HT1080 (cell line): ENCODE measurements at regions not wholly inside any gene's neighbourhood (a gene's known extent, or its start where the extent isn't known, plus 50 kb on each side); places are given as distances from the start of the nearest gene placed in this dataset.
A peak's percentile ranks its signal among the peaks of the same experiment; 100 is the strongest.

Source experiments
- DNase-seq: peaks from one replicate; pipeline ENCODE4 v3.0.0-alpha.2; 2015; ENCODE audit warnings: low read depth

DNA sequence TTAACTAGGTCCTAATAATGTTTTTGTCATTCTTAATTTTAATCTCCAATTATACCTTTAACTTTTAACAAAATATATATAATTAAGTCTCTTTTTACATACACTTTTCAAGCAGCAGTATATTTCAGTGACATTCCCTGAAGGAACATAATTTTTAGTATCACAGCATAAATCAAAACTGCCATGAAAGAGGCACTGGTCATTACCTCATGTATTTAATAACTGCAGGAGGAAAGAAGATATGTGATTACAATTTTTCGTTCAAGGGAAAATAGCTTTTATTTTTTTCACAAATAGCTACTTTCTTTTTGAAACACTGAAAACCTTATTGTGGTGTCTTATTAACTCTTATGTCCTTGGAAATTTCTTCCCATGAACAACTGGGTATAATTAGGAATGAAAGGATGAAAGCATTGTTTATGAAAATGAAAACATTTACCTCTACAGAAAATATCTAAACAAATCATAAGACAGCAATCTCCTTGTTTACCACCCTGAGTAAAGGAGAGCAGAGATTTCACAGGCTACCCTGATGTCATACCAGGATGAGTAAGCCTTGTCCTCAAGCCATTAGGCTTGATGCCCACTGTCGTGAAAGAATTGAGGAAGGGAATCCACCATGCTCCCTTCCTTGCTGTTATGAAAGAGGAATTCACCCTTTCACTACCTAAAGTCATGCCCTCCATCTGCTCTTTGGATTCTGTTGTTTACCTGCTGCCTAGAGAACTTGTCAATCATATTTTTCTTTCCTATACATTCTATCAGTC lies 877.2 kb upstream of the PCDH20 start:
- peak; percentile 17 for DNase-seq

DNA sequence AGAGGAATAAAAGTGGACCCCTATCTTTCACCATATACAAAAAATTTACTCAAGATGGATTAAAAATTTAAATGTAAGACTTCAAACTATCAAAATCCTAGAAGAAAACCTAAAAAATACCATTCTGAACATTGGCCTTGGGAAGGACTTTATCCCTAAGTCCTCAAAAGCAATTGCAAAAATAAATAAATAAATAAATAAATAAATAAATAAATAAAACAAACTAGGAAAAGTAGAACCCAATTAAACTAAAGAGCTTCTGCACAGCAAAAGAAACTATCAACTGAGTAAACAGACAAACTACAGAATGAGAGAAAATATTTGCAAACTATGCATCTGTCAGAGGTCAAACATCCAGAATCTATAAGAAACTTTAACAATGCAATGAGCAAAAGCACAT lies 874.9 kb upstream of the PCDH20 start:
- no peak for DNase-seq

GRCh38 chr13:62287764-62288163 lies 872.1 kb upstream of the PCDH20 start:
- DNase-seq, result no peak

DNA sequence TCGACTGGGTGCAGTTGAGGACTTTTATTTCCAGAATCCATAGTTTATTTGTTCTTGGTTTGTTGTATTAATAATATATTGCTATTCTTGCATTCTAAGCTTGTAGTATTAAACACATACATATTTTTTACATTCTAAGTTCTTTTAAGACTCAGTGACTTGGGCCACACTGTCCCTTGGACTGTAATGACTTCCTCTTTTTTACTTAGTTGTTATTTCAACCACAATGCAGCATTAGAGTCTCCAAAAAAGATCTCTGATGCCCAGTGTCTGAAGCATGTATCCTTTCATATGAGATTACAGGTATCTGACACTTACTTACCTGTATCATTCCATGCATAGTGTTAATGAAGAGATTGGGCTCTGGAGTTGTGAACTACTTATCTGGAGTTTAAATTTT lies 864.9 kb upstream of the PCDH20 start:
- DNase-seq, result no peak

DNA sequence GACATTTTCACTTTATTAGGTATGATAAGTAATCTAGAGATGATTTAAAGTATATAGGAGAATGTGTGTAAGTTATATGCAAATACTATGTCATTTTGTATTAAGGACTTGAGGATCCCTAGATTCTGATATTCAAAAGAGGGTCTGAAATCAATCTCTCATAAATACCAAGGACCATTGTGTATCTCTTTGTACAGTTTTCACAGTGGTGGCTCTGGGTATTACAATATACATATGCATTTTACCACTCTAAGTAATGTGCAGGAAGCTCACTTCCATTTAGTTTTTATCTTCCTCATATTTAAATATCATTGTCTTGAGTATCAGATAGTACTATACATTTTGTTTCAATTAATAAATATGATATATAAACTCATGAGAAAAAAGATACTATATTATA lies 862.6 kb upstream of the PCDH20 start:
- no peak for DNase-seq

DNA sequence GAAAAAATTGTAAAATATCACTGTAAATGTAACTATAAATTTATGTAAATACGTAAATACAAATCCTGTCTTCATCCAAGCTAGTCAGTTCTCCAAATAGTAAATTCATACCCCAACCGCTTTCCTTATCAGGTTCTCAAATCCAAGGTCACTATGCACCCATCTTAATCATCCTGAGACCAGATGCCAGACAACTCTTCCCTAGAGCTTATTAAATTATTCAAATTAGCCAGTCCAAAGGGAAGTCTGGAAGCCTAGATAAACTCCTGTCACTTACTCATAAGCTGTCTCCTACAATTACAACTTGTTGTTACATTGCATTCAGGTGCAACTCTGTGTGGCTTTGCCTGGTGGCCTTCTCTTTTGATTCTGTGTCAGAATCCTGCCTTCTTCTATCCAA lies 836.1 kb upstream of the PCDH20 start:
- DNase-seq, result no peak

GRCh38 chr13:62250501-62251201 lies 835.0 kb upstream of the PCDH20 start:
- no peak for DNase-seq

DNA sequence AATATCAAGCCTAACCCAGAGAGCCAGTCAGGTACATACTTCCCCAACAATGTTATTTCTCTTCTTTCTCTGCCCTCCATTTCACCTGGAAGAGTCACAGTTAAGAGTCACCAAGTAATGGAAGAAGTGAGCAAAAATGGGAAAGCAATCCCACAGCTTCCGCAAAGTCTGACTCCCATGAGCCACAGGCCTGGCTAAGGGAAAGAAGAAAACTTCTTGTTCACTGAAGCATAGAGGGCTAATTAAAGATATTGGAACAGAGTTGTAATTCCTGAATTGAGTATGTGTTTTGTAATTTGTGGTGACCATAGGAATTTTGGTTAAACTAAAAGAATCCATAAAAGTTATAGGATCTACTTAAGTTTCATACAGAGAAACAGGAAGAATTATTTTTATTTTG lies 830.9 kb upstream of the PCDH20 start:
- DNase-seq, result no peak

DNA sequence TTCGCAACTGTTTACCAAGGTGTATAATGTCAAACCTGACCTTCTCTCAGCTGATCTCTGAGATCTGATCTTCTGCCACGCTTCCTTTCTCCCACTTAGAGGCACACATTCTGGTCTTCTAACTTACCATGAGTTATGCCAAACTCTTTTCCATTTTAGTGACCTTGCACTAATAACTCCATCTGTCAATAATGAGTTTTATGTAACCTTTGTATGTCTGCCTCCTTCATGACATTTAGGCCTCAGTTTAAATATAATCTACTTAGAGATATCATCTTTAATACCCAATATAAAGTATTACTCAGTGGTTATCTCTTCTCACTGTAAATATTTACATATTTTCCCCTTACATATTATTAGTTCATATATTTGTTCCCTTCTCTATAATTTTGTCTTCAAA lies 827.5 kb upstream of the PCDH20 start:
- DNase-seq, result no peak

- DNase-seq, result no peak
Measured at GRCh38 chr13:62234780-62235440, 819.3 kb upstream of the PCDH20 start.

DNA sequence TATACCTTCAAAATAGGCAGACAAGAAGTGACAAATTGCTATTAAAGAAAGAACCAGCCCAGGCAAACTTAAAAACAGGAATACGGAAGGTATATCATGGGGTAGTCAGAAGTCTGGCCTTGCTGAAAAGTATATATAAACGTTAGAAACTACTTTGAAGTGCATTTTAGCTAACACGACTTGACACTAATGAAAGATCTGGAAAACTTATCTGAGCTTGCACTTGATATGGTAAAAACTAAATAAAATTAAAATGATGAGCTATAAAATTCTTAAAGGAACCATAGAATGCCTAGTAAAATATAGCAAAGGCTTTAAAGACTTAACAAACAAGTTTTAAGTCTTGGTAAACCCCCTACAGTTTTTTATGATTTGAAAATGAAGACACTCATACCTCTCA lies 795.3 kb upstream of the PCDH20 start:
- DNase-seq, result no peak

- peak; percentile 12 for DNase-seq
Measured at GRCh38 chr13:62209529-62209928, 793.9 kb upstream of the PCDH20 start.

DNA sequence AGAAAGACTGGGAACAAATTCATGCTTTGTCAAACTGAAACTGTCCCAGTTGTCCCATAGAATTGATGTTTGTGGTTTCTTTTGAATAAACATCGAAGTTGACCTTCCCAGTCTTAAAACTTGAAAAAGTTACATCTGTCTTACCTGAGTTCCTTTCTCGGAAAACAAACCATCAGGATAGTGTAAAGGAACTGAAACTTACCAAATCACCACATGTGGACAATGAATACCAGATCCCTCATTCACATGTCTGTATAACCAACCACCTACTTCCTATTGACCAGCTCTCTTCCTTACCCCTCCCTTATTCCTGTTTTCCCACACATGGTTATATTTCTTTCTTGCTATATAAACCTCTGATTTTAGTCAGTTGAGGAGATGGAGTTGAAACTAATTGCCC lies 791.7 kb upstream of the PCDH20 start:
- DNase-seq, result no peak

DNA sequence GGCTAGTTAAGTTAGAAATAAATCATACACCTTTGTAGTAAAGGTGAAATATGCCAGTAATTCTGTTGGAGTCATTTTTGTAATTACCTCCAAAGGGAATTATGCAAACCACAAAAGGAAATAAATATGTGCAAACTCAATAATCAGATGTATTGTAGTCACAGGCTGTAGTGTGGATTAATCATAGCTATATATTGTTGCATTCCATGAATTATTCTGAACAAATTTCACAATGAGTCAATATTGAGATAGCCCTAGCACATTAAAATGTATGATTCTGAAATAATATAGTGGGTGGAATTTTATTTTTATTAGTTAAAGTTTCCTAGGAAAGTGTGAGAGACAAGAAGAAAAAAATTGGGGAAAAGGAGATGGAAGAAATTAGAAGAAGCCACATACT lies 790.5 kb upstream of the PCDH20 start:
- no peak for DNase-seq

DNA sequence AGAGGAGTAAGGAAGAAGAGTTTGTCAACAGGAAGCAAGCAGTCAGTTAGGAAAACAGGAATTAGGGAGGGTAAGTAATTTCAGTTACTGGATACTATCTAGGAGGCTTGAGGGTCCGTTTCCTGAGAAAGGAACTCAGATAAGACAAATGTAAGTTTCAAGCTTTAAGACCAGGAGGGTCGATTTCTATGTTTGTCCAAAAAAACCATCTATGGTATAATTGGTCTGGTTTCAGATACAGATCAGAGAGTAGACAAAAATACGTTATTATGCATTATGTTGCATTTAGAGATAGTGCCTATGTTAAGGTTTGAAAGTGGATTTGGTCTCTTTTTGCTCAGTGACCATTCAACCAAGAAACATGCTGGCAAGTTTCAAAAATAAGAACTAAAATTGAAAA lies 789.6 kb upstream of the PCDH20 start:
- no peak for DNase-seq

GRCh38 chr13:62194371-62194770 lies 778.7 kb upstream of the PCDH20 start:
- no peak for DNase-seq

DNA sequence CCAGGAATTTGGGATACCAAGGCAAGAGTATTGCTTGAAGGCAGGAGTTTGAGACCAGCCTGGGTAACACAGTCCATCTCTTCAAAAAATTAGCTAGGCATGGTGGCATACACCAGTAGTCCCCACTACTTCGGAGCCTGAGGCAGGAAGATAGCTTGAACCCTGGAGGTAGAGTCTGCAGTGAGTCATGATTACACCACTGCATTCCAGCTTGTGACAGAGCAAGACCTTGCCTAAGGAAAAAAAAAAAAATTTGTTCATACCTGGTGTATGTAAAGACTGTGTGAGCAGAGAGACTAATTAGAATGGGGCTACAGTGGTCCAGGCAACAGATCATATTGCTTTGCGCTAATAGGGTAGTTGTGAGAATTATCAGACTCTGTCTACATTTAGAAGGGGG lies 778.3 kb upstream of the PCDH20 start:
- peak; percentile 46 for DNase-seq

GRCh38 chr13:62185631-62186255 lies 770.1 kb upstream of the PCDH20 start:
- DNase-seq, result peak; percentile 4

- DNase-seq, result peak; percentile 55
Measured at GRCh38 chr13:62176051-62176450, 760.4 kb upstream of the PCDH20 start.

DNA sequence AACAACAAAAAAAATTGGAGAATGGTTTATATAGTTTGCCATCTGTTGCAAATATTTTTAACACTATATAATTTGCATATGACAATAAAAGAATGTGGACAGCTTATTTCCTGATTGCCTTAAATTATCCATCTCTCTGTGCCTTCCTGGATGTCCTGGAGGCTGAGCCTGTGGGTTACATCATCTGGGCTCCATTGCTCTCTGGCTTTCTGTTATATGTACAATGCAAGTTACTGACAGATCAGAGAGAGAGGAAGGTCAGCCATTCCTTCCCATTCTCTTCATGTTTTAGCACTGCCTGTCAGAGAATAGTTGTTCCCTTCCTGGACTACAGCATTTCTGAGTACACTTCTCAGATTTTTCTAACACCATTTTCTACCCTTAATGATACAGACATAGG lies 758.3 kb upstream of the PCDH20 start:
- DNase-seq, result no peak

GRCh38 chr13:62171697-62172096 lies 756.0 kb upstream of the PCDH20 start:
- DNase-seq, result no peak

DNA sequence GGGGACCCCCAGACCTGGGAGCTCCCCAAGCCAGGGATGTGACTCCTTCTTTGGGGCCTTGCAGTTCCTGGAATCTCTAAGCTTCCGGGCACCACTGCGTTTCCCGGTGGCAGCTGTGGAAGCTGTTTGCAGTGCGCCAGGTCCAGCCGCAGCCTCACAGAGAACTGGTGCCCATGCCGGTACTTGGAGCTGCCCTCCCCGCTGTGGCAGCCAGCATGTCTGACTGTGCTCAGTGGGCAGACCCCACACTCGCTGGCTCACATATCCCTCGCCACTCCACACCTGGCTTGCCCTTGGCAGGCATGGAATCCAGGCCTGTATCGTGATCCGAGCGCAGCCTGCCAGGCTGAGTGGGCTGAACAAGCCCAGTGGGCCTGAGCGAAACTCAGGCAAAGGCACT lies 753.2 kb upstream of the PCDH20 start:
- no peak for DNase-seq
